ENCODE measurements at regions not wholly inside any gene's neighbourhood (a gene's known extent, or its start where the extent isn't known, plus 50 kb on each side); places are given as distances from the start of the nearest gene placed in this dataset.

DNA sequence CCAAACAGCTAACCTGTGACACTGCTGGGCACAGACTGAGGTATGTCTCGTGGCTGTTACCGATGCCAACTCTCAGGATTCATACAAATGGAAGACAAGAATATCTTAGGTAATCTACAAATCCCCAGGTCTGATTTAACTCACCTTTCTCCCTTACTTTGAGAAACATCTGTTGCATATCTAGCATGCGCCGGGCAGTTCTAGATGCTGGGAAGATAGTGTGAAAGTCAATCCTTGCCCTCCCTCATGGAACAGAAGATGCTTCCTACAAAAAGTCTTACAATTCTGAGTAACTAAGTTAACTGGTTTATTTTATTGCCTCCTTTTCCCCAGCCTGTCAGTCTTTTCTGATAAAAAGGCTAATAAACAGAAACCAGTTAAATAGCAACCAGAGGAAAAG, 212.2 kb upstream of the FAT1 start:
- POLR2A ChIA-PET, result no interaction called here

DNA sequence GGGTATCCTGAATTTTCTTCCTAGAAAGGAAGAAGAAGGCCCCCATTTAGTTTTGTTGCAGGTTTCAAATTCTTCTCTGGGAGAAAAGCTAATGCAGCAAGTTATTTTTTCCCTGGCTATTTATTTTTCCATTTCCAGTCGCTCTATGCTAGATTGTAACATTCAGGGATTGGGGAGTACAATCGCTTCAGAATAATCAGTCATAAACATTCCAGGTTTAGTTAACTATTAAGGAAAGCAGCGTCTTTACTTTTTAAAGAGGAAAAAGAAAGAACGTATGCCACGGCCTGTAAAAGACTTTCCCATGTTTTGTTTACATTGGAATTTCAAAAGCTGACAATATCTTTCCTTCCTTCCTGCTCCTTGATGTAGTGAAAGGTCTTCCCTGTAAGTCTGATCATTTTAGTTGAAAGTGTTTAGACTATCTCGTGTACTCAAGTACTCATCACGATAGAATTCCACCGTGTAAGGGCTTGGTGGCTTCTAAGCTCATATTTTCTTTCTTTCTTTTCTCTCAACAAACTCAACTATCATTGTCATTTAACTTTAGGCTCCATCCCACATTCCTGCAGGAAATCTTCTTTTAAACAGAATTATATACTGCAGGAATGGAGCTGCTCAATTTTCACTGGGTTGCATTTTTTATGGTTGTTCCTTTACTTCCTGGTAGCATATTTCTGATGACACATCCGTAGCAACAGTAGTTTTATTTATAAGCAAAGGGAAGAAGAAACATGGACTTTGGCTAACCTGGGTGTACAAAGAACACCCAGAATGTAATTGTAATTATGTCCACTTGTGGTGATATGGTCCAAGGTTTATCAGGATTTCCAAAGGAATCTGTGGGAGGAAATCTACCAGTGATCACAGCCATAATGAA, 213.1 kb upstream of the FAT1 start:
- peaks cover 2% of the 10 kb centered on the region; the same call in 1 of the 2 replicates for H3K4me1 ChIP-seq (ENCODE audit: control insufficient read depth, insufficient read depth, low read length)
- ChIA-PET POLR2A (no interaction called here), CTCF (no interaction called here)
- no peaks in the 10 kb centered on the region for H3K9me3 ChIP-seq (ENCODE audit: control insufficient read depth, insufficient read depth, low read depth, low read length)
- H3K27ac ChIP-seq (ENCODE audit: extremely low read depth, low read depth, low read length), result no peak overlapping the region
- no peak overlapping the region for H3K4me3 ChIP-seq (ENCODE audit: low read depth, low read length)
- TF ChIP-seq ZNF549 (tag by site-specific recombination; IDR thresholded peaks at IDR 0.05) (no peak), PRDM1 (tag by site-specific recombination; IDR thresholded peaks at IDR 0.05) (no peak), ZNF510 (tag by site-specific recombination; IDR thresholded peaks at IDR 0.05; ENCODE audit: insufficient replicate concordance) (no peak), ZNF621 (tag by site-specific recombination; IDR thresholded peaks at IDR 0.05) (no peak), BCL11A (tag by site-specific recombination; IDR thresholded peaks at IDR 0.05; ENCODE audit: low read depth) (no peak), ZNF768 (tag by site-specific recombination; IDR thresholded peaks at IDR 0.05) (no peak)
- TF ChIP-seq, protein P1, sequence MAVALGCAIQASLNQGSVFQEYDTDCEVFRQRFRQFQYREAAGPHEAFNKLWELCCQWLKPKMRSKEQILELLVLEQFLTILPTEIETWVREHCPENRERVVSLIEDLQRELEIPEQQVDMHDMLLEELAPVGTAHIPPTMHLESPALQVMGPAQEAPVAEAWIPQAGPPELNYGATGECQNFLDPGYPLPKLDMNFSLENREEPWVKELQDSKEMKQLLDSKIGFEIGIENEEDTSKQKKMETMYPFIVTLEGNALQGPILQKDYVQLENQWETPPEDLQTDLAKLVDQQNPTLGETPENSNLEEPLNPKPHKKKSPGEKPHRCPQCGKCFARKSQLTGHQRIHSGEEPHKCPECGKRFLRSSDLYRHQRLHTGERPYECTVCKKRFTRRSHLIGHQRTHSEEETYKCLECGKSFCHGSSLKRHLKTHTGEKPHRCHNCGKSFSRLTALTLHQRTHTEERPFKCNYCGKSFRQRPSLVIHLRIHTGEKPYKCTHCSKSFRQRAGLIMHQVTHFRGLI (tag by site-specific recombination; IDR thresholded peaks at IDR 0.05), result no peak
- TF ChIP-seq, protein P2, sequence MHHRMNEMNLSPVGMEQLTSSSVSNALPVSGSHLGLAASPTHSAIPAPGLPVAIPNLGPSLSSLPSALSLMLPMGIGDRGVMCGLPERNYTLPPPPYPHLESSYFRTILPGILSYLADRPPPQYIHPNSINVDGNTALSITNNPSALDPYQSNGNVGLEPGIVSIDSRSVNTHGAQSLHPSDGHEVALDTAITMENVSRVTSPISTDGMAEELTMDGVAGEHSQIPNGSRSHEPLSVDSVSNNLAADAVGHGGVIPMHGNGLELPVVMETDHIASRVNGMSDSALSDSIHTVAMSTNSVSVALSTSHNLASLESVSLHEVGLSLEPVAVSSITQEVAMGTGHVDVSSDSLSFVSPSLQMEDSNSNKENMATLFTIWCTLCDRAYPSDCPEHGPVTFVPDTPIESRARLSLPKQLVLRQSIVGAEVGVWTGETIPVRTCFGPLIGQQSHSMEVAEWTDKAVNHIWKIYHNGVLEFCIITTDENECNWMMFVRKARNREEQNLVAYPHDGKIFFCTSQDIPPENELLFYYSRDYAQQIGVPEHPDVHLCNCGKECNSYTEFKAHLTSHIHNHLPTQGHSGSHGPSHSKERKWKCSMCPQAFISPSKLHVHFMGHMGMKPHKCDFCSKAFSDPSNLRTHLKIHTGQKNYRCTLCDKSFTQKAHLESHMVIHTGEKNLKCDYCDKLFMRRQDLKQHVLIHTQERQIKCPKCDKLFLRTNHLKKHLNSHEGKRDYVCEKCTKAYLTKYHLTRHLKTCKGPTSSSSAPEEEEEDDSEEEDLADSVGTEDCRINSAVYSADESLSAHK (tag by site-specific recombination; IDR thresholded peaks at IDR 0.05), result no peak
- TF ChIP-seq, protein P3, sequence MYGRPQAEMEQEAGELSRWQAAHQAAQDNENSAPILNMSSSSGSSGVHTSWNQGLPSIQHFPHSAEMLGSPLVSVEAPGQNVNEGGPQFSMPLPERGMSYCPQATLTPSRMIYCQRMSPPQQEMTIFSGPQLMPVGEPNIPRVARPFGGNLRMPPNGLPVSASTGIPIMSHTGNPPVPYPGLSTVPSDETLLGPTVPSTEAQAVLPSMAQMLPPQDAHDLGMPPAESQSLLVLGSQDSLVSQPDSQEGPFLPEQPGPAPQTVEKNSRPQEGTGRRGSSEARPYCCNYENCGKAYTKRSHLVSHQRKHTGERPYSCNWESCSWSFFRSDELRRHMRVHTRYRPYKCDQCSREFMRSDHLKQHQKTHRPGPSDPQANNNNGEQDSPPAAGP (tag by site-specific recombination; IDR thresholded peaks at IDR 0.05), result no peak
- no peaks in the 10 kb centered on the region for H3K36me3 ChIP-seq (ENCODE audit: control insufficient read depth in 2 of 2, insufficient read depth in 1 of 2, low read length in 2 of 2)

More for the DNA sequence above, 212.2 kb upstream of the FAT1 start:
- CTCF ChIA-PET, result no interaction called here
- H3K36me3 ChIP-seq (ENCODE audit: control insufficient read depth in 2 of 2, insufficient read depth in 1 of 2, low read length in 2 of 2), result no peaks in the 10 kb centered on the region
- no peak overlapping the region for H3K27ac ChIP-seq (ENCODE audit: extremely low read depth, low read depth, low read length)
- H3K4me1 ChIP-seq (ENCODE audit: control insufficient read depth, insufficient read depth, low read length), result peaks cover 2% of the 10 kb centered on the region; the same call in 1 of the 2 replicates
- no peak overlapping the region for H3K4me3 ChIP-seq (ENCODE audit: low read depth, low read length)
- TF ChIP-seq, protein P4, sequence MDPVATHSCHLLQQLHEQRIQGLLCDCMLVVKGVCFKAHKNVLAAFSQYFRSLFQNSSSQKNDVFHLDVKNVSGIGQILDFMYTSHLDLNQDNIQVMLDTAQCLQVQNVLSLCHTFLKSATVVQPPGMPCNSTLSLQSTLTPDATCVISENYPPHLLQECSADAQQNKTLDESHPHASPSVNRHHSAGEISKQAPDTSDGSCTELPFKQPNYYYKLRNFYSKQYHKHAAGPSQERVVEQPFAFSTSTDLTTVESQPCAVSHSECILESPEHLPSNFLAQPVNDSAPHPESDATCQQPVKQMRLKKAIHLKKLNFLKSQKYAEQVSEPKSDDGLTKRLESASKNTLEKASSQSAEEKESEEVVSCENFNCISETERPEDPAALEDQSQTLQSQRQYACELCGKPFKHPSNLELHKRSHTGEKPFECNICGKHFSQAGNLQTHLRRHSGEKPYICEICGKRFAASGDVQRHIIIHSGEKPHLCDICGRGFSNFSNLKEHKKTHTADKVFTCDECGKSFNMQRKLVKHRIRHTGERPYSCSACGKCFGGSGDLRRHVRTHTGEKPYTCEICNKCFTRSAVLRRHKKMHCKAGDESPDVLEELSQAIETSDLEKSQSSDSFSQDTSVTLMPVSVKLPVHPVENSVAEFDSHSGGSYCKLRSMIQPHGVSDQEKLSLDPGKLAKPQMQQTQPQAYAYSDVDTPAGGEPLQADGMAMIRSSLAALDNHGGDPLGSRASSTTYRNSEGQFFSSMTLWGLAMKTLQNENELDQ (tag by site-specific recombination; IDR thresholded peaks at IDR 0.05; ENCODE audit: low read depth), result no peak
- TF ChIP-seq ZNF791 (tag by site-specific recombination; IDR thresholded peaks at IDR 0.05), result no peak
- TF ChIP-seq ZNF660 (tag by site-specific recombination; IDR thresholded peaks at IDR 0.05), result no peak
- no peak for TF ChIP-seq HOXC10 (CRISPR knock-in tag; IDR thresholded peaks at IDR 0.05)
- no peak for TF ChIP-seq ZNF404 (tag by site-specific recombination; IDR thresholded peaks at IDR 0.05)
- no peak for TF ChIP-seq ZBTB8A (tag by site-specific recombination; IDR thresholded peaks at IDR 0.05)
- TF ChIP-seq YY1 (tag by site-specific recombination; IDR thresholded peaks at IDR 0.05), result no peak
- no peak for TF ChIP-seq ZNF571 (tag by site-specific recombination; IDR thresholded peaks at IDR 0.05)
- no peak for TF ChIP-seq ZNF792 (tag by site-specific recombination; IDR thresholded peaks at IDR 0.05)
- no peak for TF ChIP-seq ZBTB48 (tag by site-specific recombination; IDR thresholded peaks at IDR 0.05)
- no peak for TF ChIP-seq ZNF623 (tag by site-specific recombination; IDR thresholded peaks at IDR 0.05)
- TF ChIP-seq, protein P5, sequence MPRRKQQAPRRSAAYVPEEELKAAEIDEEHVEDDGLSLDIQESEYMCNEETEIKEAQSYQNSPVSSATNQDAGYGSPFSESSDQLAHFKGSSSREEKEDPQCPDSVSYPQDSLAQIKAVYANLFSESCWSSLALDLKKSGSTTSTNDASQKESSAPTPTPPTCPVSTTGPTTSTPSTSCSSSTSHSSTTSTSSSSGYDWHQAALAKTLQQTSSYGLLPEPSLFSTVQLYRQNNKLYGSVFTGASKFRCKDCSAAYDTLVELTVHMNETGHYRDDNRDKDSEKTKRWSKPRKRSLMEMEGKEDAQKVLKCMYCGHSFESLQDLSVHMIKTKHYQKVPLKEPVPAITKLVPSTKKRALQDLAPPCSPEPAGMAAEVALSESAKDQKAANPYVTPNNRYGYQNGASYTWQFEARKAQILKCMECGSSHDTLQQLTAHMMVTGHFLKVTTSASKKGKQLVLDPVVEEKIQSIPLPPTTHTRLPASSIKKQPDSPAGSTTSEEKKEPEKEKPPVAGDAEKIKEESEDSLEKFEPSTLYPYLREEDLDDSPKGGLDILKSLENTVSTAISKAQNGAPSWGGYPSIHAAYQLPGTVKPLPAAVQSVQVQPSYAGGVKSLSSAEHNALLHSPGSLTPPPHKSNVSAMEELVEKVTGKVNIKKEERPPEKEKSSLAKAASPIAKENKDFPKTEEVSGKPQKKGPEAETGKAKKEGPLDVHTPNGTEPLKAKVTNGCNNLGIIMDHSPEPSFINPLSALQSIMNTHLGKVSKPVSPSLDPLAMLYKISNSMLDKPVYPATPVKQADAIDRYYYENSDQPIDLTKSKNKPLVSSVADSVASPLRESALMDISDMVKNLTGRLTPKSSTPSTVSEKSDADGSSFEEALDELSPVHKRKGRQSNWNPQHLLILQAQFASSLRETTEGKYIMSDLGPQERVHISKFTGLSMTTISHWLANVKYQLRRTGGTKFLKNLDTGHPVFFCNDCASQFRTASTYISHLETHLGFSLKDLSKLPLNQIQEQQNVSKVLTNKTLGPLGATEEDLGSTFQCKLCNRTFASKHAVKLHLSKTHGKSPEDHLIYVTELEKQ (tag by site-specific recombination; IDR thresholded peaks at IDR 0.05; ENCODE audit: borderline replicate concordance), result no peak
- no peak for TF ChIP-seq ZNF707 (tag by site-specific recombination; IDR thresholded peaks at IDR 0.05)
- TF ChIP-seq ZNF426 (tag by site-specific recombination; IDR thresholded peaks at IDR 0.05), result no peak
- TF ChIP-seq ZNF544 (tag by site-specific recombination; IDR thresholded peaks at IDR 0.05), result no peak
- TF ChIP-seq ZFP69B (tag by site-specific recombination; IDR thresholded peaks at IDR 0.05), result no peak
- TF ChIP-seq KLF8 (tag by site-specific recombination; IDR thresholded peaks at IDR 0.05), result no peak
- no peak for TF ChIP-seq OSR2 (tag by site-specific recombination; IDR thresholded peaks at IDR 0.05)
- no peaks in the 10 kb centered on the region for H3K9me3 ChIP-seq (ENCODE audit: control insufficient read depth, insufficient read depth, low read depth, low read length)

All from HEK293 (cell line).